Type B pancreatic cell (in vitro differentiated cells): ENCODE measurements at regions not wholly inside any gene's neighbourhood (a gene's known extent, or its start where the extent isn't known, plus 50 kb on each side); places are given as distances from the start of the nearest gene placed in this dataset.
"Not testable (repeated sequence)": the region's sequence is repeated elsewhere in the genome, so short reads cannot be mapped to it uniquely, and the experiment has no call there.

Experiments used
- DNase-seq: peaks from one replicate; pipeline ENCODE4 v3.0.0; 2021; ENCODE audit warnings: mixed read lengths; ENCODE audit not compliant: unreplicated experiment; ENCODE audit errors: extremely low spot score
- H3K27ac Mint-ChIP-seq: 2 replicates; pipeline ENCODE4 v1.8.0; 2021; ENCODE audit warnings: mild to moderate bottlenecking, mixed read lengths
- H3K27me3 Mint-ChIP-seq: 2 replicates; pipeline ENCODE4 v1.8.0; 2021; ENCODE audit warnings: mixed read lengths
- H3K36me3 Mint-ChIP-seq: 2 replicates; pipeline ENCODE4 v1.8.0; 2021; ENCODE audit warnings: mixed read lengths
- H3K4me1 Mint-ChIP-seq: one replicate; pipeline ENCODE4 v1.8.0; 2021; ENCODE audit warnings: mixed read lengths; ENCODE audit not compliant: unreplicated experiment
- H3K4me3 Mint-ChIP-seq: 2 replicates; pipeline ENCODE4 v1.8.0; 2021; ENCODE audit warnings: mild to moderate bottlenecking, mixed read lengths
- H3K9me3 Mint-ChIP-seq: 2 replicates; pipeline ENCODE4 v1.8.0; 2021; ENCODE audit warnings: mixed read lengths
- TF ChIP-seq, protein P1 (sequence below): fragments of 200-600 bp; sonication (generic); conservative IDR thresholded peaks from 2 replicates; pipeline ENCODE4 v1.5.0; 2021; ENCODE audit warnings: antibody characterized with exemption, mild to moderate bottlenecking

DNA sequence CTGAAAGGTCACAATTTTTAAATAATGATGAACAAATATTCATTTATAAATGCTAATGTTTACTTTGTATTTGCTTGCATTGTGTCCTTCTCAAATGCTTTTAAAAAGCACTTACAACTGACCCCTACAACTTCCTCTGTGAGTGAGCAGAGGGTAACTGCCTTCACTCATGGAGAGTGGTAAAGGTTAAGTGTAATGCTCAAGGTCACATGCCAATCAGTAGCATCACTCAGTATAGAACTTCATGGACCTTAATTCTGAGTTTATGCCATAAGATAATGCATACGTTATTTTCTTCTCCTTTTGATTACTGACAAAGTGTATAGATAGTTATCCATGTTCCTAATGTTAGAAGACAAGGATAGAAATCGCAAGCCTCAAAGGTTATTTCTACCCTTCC lies 91.8 kb upstream of the SERTAD2 start:
- Mint-ChIP-seq H3K27ac (no peak overlapping the region), H3K9me3 (no peaks in the 10 kb centered on the region), H3K27me3 (no peaks in the 10 kb centered on the region), H3K4me3 (no peak overlapping the region), H3K4me1 (peaks cover 4% of the 10 kb centered on the region), H3K36me3 (no peaks in the 10 kb centered on the region)
- TF ChIP-seq, protein P1, sequence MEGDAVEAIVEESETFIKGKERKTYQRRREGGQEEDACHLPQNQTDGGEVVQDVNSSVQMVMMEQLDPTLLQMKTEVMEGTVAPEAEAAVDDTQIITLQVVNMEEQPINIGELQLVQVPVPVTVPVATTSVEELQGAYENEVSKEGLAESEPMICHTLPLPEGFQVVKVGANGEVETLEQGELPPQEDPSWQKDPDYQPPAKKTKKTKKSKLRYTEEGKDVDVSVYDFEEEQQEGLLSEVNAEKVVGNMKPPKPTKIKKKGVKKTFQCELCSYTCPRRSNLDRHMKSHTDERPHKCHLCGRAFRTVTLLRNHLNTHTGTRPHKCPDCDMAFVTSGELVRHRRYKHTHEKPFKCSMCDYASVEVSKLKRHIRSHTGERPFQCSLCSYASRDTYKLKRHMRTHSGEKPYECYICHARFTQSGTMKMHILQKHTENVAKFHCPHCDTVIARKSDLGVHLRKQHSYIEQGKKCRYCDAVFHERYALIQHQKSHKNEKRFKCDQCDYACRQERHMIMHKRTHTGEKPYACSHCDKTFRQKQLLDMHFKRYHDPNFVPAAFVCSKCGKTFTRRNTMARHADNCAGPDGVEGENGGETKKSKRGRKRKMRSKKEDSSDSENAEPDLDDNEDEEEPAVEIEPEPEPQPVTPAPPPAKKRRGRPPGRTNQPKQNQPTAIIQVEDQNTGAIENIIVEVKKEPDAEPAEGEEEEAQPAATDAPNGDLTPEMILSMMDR = no peak
- DNase-seq = no peak

DNA sequence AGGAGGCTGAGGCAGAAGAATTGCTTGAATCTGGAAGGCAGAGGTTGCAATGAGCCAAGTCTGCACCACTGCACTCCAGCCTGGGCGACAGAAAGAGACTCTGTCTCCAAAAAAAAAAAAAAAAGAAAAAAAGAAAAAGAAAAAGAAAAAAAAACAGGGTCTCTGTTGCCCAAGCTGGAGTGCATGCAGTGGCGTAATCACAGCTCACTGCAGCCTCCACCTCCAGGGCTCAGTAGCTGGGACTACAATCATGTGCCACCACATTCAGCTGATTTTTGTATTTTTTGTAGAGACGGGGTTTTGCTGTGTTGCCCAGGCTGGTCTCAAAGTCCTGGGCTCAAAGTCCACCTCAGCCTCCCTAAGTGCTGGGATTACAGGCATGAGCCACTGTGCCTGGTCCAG lies 94.0 kb upstream of the SERTAD2 start:
- not testable (repeated sequence) for H3K27me3 Mint-ChIP-seq, H3K27ac Mint-ChIP-seq, H3K4me3 Mint-ChIP-seq, H3K9me3 Mint-ChIP-seq, H3K36me3 Mint-ChIP-seq, DNase-seq
- peaks cover 12% of the 10 kb centered on the region for H3K4me1 Mint-ChIP-seq

DNA sequence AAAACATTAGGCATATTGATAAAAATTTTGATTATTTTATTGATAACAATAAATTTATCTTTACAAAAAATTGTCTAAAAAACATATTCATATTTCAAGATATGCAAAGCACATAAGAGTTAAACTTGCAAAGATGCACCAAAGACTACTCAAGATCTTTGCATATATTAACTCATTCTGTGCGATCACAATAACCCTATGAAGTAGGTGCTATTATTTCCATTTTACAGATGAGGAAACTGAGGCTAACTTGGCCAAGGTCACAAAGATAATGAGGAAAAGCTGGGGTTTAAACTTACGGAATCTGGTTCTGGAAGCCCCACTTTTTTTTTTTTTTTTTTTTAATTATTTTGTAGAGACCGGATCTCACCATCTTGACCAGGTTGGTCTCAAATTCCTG lies 94.4 kb upstream of the SERTAD2 start:
- TF ChIP-seq, protein P1 = no peak
- Mint-ChIP-seq H3K27ac (no peak overlapping the region), H3K27me3 (no peaks in the 10 kb centered on the region), H3K4me1 (peaks cover 13% of the 10 kb centered on the region), H3K9me3 (no peaks in the 10 kb centered on the region), H3K4me3 (no peak overlapping the region), H3K36me3 (no peaks in the 10 kb centered on the region)
- DNase-seq = no peak

DNA sequence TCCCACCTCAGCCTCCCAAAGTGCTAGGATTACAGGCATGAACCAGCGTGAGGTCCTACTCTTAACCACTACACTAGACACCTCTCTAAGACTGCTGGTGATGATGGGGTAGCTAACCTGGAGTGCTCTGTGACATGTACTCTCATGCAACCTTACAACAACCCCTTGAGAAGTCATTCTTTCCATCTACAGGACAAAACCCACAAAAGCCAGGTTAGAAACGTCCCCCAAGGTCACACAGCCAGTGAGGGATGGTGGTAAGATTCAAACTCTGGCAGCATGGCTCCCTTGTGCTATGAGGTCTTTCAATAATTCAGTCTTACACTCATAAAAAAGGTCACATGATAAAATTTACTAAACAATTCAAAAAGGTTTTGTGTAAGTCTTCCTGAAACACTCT lies 94.8 kb upstream of the SERTAD2 start:
- Mint-ChIP-seq H3K27ac (no peak overlapping the region), H3K4me3 (peak overlapping the region; percentile 91)

DNA sequence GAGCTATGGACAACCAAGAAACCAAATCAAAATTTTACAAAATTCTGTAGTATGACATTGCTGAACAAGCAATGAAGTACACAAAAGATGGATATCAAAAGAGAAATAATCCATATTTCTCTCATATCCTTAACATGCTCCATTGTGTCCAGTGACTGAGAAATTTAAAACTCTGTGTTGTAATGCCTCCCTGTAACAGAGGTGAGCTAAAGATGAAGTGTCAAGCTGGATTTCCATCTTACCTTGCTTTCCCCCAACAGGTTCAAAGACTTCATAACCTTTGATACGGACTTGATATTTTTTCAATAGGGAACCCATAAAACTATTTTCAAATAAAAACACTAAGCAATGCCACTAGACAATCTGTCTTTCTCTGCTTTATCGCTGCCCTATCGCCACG lies 95.7 kb upstream of the SERTAD2 start:
- Mint-ChIP-seq H3K27ac (peak overlapping the region; percentile 96), H3K36me3 (no peaks in the 10 kb centered on the region)
- TF ChIP-seq, protein P1 = peak; percentile 10

More for the DNA sequence above, 94.8 kb upstream of the SERTAD2 start:
- DNase-seq = no peak
- Mint-ChIP-seq H3K9me3 (no peaks in the 10 kb centered on the region), H3K4me1 (peaks cover 13% of the 10 kb centered on the region), H3K27me3 (no peaks in the 10 kb centered on the region), H3K36me3 (no peaks in the 10 kb centered on the region)
- TF ChIP-seq, protein P1 = no peak

DNA sequence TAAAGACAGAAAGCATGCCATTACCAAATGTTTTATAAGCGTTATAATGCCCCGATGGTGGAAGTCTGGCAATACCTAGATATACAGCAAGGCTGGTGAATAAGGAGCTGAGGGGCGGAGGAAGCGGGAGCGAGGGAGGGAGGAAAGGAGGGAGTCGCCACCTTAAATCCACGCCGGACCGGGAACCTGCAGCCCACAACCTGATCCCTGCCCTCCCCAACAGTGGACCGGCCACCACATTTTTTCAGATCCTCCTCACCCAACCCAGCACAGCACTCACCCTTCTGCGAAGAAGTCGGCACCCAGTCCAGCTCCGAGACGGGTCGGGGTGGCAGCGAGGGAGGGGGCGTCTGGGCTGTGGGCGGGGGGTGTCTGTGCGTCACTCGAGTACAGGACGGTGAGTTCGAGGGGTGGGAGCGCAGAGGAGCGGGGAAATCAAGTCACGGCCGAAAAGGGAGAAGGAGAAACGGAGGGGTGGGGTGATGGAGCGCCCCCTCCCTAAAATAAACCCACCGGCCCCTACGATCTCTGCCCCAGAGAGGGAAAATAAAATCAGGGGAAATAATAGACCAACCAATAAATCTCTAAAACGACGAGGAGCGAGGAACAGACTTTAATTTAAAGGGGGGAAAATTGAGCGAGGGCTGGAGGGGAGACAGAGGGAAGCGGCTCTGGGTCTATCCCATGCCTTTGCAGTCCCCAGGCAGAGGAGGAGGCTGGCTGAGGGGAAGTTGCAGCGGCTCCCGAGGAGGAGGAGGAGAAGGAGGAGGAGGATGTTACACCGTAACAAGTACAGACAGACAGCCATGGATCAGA lies 96.5 kb upstream of the SERTAD2 start:
- peaks cover 13% of the 10 kb centered on the region for H3K4me1 Mint-ChIP-seq
- DNase-seq = no peak
- TF ChIP-seq, protein P1 = no peak
- H3K27me3 Mint-ChIP-seq = no peaks in the 10 kb centered on the region
- H3K9me3 Mint-ChIP-seq = no peaks in the 10 kb centered on the region
- no peaks in the 10 kb centered on the region for H3K36me3 Mint-ChIP-seq
- peak overlapping the region; percentile 96 for H3K27ac Mint-ChIP-seq
- peak overlapping the region; percentile 91 for H3K4me3 Mint-ChIP-seq

More for the DNA sequence above, 95.7 kb upstream of the SERTAD2 start:
- peak overlapping the region; percentile 91 for H3K4me3 Mint-ChIP-seq
- H3K9me3 Mint-ChIP-seq = no peaks in the 10 kb centered on the region
- DNase-seq = no peak
- no peaks in the 10 kb centered on the region for H3K27me3 Mint-ChIP-seq
- peaks cover 13% of the 10 kb centered on the region for H3K4me1 Mint-ChIP-seq
